ENCODE measurements at regions not wholly inside any gene's neighbourhood (a gene's known extent, or its start where the extent isn't known, plus 50 kb on each side); places are given as distances from the start of the nearest gene placed in this dataset.

GRCh38 chr5:82386576-82386975 is 108.4 kb upstream of the RPS23 start:
- H3K4me3 ChIP-seq: no peak overlapping the region
- no peak overlapping the region for H3K9ac ChIP-seq (ENCODE audit: control insufficient read depth, insufficient read depth, low read length)
- FAIRE-seq (no peak), DNase-seq (ENCODE audit: low read depth, low spot score) (no peak), ATAC-seq (no peak)
- SMC1A ChIA-PET (ENCODE audit: uncharacterized antibody, unreplicated experiment): no interaction called here
- no peak overlapping the region for H3K4me2 ChIP-seq (ENCODE audit: control insufficient read depth, insufficient read depth)
- WGBS (ENCODE audit: insufficient coverage, insufficient replicate concordance, low lambda C conversion rate, missing lambda C conversion rate): 0% methylated on average over 2 of the region's 2 CpGs
- CTCF ChIA-PET: no interaction called here
- intact Hi-C loops (cut with micrococcal nuclease; ENCODE audit: unreplicated experiment): no loop called here
- H3K4me1 ChIP-seq (ENCODE audit: control insufficient read depth, insufficient read depth, low read length): no peaks in the 10 kb centered on the region
- TF ChIP-seq CHD4 (IDR thresholded peaks at IDR 0.05) (no peak), CREB1 (IDR thresholded peaks at IDR 0.05; ENCODE audit: low read depth) (no peak), IRF3 (IDR thresholded peaks at IDR 0.05) (no peak)
- no peaks in the 10 kb centered on the region for H4K20me1 ChIP-seq (ENCODE audit: control insufficient read depth, insufficient read depth)
- H3K27me3 ChIP-seq (replicated peaks in 1 of 2; ENCODE audit: control insufficient read depth in 2 of 2, insufficient read depth in 2 of 2, low read length in 1 of 2): no peaks in the 10 kb centered on the region
- no peaks in the 10 kb centered on the region for H3K79me2 ChIP-seq (ENCODE audit: control insufficient read depth, insufficient read depth, low read length)
- no peaks in the 10 kb centered on the region for H3K9me3 ChIP-seq (replicated peaks; ENCODE audit: control insufficient read depth, insufficient read depth, low read length)
- in situ Hi-C loops (cut with MboI): no loop called here
- POLR2A ChIA-PET: no interaction called here
- H3K27ac ChIP-seq (ENCODE audit: control insufficient read depth, insufficient read depth): no peak overlapping the region
- RAD21 ChIA-PET (ENCODE audit: unreplicated experiment): no interaction called here
- no peak overlapping the region for H2AFZ ChIP-seq (ENCODE audit: control insufficient read depth, low read depth, low read length)
- BruUV-seq (replicated peaks): no TSS peak
- no peaks in the 10 kb centered on the region for H3K36me3 ChIP-seq (ENCODE audit: control insufficient read depth in 2 of 2, insufficient read depth in 2 of 2, low read length in 1 of 2)

GRCh38 chr5:82384034-82384750 is 106.0 kb upstream of the RPS23 start:
- Histone ChIP-seq H3K4me2 (ENCODE audit: control insufficient read depth, insufficient read depth) (no peak overlapping the region), H3K4me3 (no peak overlapping the region), H3K9ac (ENCODE audit: control insufficient read depth, insufficient read depth, low read length) (no peak overlapping the region), H3K4me1 (ENCODE audit: control insufficient read depth, insufficient read depth, low read length) (no peaks in the 10 kb centered on the region), H3K36me3 (ENCODE audit: control insufficient read depth in 2 of 2, insufficient read depth in 2 of 2, low read length in 1 of 2) (no peaks in the 10 kb centered on the region), H3K79me2 (ENCODE audit: control insufficient read depth, insufficient read depth, low read length) (no peaks in the 10 kb centered on the region), H3K9me3 (replicated peaks; ENCODE audit: control insufficient read depth, insufficient read depth, low read length) (no peaks in the 10 kb centered on the region; the same call in 2 of the 3 replicates), H3K27ac (ENCODE audit: control insufficient read depth, insufficient read depth) (no peak overlapping the region), H3K27me3 (replicated peaks in 1 of 2; ENCODE audit: control insufficient read depth in 2 of 2, insufficient read depth in 2 of 2, low read length in 1 of 2) (no peaks in the 10 kb centered on the region), H4K20me1 (ENCODE audit: control insufficient read depth, insufficient read depth) (no peaks in the 10 kb centered on the region), H2AFZ (ENCODE audit: control insufficient read depth, low read depth, low read length) (no peak overlapping the region)
- RAD21 ChIA-PET (ENCODE audit: unreplicated experiment): no interaction called here
- BruUV-seq (replicated peaks): no TSS peak
- FAIRE-seq (no peak), DNase-seq (ENCODE audit: low read depth, low spot score) (no peak), ATAC-seq (no peak)
- POLR2A ChIA-PET: no interaction called here
- SMC1A ChIA-PET (ENCODE audit: uncharacterized antibody, unreplicated experiment): no interaction called here
- CTCF ChIA-PET: no interaction called here
- in situ Hi-C loops (cut with MboI): no loop called here
- WGBS (ENCODE audit: insufficient coverage, insufficient replicate concordance, low lambda C conversion rate, missing lambda C conversion rate): 30% methylated on average over 6 of the region's 6 CpGs
- no peak for TF ChIP-seq CEBPB (IDR thresholded peaks at IDR 0.05; ENCODE audit: borderline replicate concordance in 1 of 2, low read depth in 2 of 2, low read length in 2 of 2)
- no peak for TF ChIP-seq CHD1 (IDR thresholded peaks at IDR 0.05; ENCODE audit: low read depth, low read length)
- TF ChIP-seq BCLAF1 (IDR thresholded peaks at IDR 0.05): no peak
- no peak for TF ChIP-seq JUND (IDR thresholded peaks at IDR 0.05; ENCODE audit: low read depth, low read length)
- TF ChIP-seq JUNB (IDR thresholded peaks at IDR 0.05): no peak
- intact Hi-C loops (cut with micrococcal nuclease; ENCODE audit: unreplicated experiment): no loop called here

All from GM12878 (cell line).